Neural cell (in vitro differentiated cells): ENCODE measurements at regions not wholly inside any gene's neighbourhood (a gene's known extent, or its start where the extent isn't known, plus 50 kb on each side); places are given as distances from the start of the nearest gene placed in this dataset.

Experiments used
- H2AFZ ChIP-seq: fragments of 200-600, 300-800 bp; sonication (generic), shearing (Covaris generic); 2 replicates; pipeline ENCODE4 v1.6.0; 2014; ENCODE audit warnings: low read depth, mild to moderate bottlenecking, antibody characterized with exemption, low read length, moderate library complexity
- H3F3A ChIP-seq: fragments of 200-600 bp; shearing (Covaris generic); 2 replicates; pipeline ENCODE4 v1.6.1; 2016; ENCODE audit warnings: mild to moderate bottlenecking, moderate library complexity, mixed read lengths, antibody characterized with exemption, low read length; ENCODE audit not compliant: insufficient read depth, poor library complexity, severe bottlenecking
- H3K27ac ChIP-seq: fragments of 200-600, 300-800 bp; sonication (generic), shearing (Covaris generic); 2 replicates; pipeline ENCODE4 v1.5.1; 2014; ENCODE audit warnings: mild to moderate bottlenecking, low read length, moderate library complexity
- H3K27me3 ChIP-seq: fragments of 300-800, 200-600 bp; sonication (generic), shearing (Covaris generic); 2 replicates; pipeline ENCODE4 v1.6.0; 2014; ENCODE audit warnings: mild to moderate bottlenecking, low read depth, low read length, moderate library complexity; ENCODE audit not compliant: insufficient read depth
- H3K36me3 ChIP-seq: fragments of 300-800, 200-600 bp; sonication (generic), shearing (Covaris generic); 2 replicates; pipeline ENCODE4 v1.5.1; 2014; ENCODE audit warnings: mild to moderate bottlenecking, antibody characterized with exemption, low read length, moderate library complexity; ENCODE audit not compliant: insufficient read depth
- H3K4me2 ChIP-seq: fragments of 300-800, 200-600 bp; sonication (generic), shearing (Covaris generic); 2 replicates; pipeline ENCODE4 v1.6.0; 2014; ENCODE audit warnings: mild to moderate bottlenecking, low read length
- H3K4me3 ChIP-seq: fragments of 300-800, 200-600 bp; sonication (generic), shearing (Covaris generic); 2 replicates; pipeline ENCODE4 v1.5.1; 2014; ENCODE audit warnings: mild to moderate bottlenecking, low read length, moderate library complexity
- H3K79me2 ChIP-seq: fragments of 200-600 bp; shearing (Covaris generic); replicated peaks from 2 replicates; pipeline ENCODE4 v1.6.0; 2014; ENCODE audit warnings: mild to moderate bottlenecking, low read length, moderate library complexity; ENCODE audit not compliant: insufficient read depth
- H3K9ac ChIP-seq: fragments of 300-800, 200-600 bp; sonication (generic), shearing (Covaris generic); 2 replicates; pipeline ENCODE4 v1.6.1; 2016; ENCODE audit warnings: mild to moderate bottlenecking, low read length, mixed read lengths
- H3K9me2 ChIP-seq: fragments of 200-600 bp; shearing (Covaris generic); 2 replicates; pipeline ENCODE4 v1.6.1; 2016; ENCODE audit warnings: mild to moderate bottlenecking, low read length, mixed read lengths; ENCODE audit not compliant: insufficient read depth
- H3K9me3 ChIP-seq: fragments of 200-600, 300-800 bp; sonication (generic), shearing (Covaris generic); 2 replicates; pipeline ENCODE4 v1.6.1; 2016; ENCODE audit warnings: mild to moderate bottlenecking, mixed run types, low read length, moderate library complexity, mixed read lengths
- H4K20me1 ChIP-seq: fragments of 200-600 bp; shearing (Covaris generic); 2 replicates; pipeline ENCODE4 v1.6.1; 2016; ENCODE audit warnings: mild to moderate bottlenecking, mixed run types; ENCODE audit not compliant: insufficient read depth
- EP300 ChIP-seq: fragments of 450-650 bp; conservative IDR thresholded peaks from 2 replicates; pipeline ENCODE4 v1.6.1; 2014; ENCODE audit warnings: antibody characterized with exemption, mild to moderate bottlenecking, moderate library complexity; ENCODE audit not compliant: poor library complexity, severe bottlenecking
- EZH2 ChIP-seq: fragments of 200-600, 300-800 bp; shearing (Covaris generic), sonication (generic); IDR thresholded peaks from 2 replicates; pipeline ENCODE4 v1.6.1; 2014; ENCODE audit warnings: antibody characterized with exemption, low read length, borderline replicate concordance, mild to moderate bottlenecking; ENCODE audit not compliant: insufficient read depth, poor library complexity, severe bottlenecking
- MXI1 ChIP-seq: fragments of 450-650 bp; conservative IDR thresholded peaks from 2 replicates; pipeline ENCODE4 v1.6.1; 2014; ENCODE audit warnings: antibody characterized with exemption, mild to moderate bottlenecking; ENCODE audit not compliant: poor library complexity, severe bottlenecking
- POLR2AphosphoS5 ChIP-seq: IDR thresholded peaks from 2 replicates; pipeline ENCODE4 v1.6.1; 2012
- RAD21 ChIP-seq: fragments of 450-650 bp; conservative IDR thresholded peaks from 2 replicates; pipeline ENCODE4 v1.6.1; 2014; ENCODE audit warnings: antibody characterized with exemption, mild to moderate bottlenecking, moderate library complexity
- SMC3 ChIP-seq: fragments of 450-650 bp; conservative IDR thresholded peaks from 2 replicates; pipeline ENCODE4 v1.6.1; 2014; ENCODE audit warnings: antibody characterized with exemption, mild to moderate bottlenecking, moderate library complexity; ENCODE audit not compliant: poor library complexity
- TAF1 ChIP-seq: IDR thresholded peaks from 2 replicates; pipeline ENCODE4 v1.6.1; 2012; ENCODE audit warnings: low read depth
- TF ChIP-seq, protein P1 (sequence below): IDR thresholded peaks from 2 replicates; pipeline ENCODE4 v1.6.1; 2012; ENCODE audit warnings: borderline replicate concordance
- TF ChIP-seq, protein P2 (sequence below): fragments of 450-650 bp; IDR thresholded peaks from 2 replicates; pipeline ENCODE4 v1.5.1; 2014; ENCODE audit warnings: antibody characterized with exemption, mild to moderate bottlenecking, moderate library complexity; ENCODE audit not compliant: poor library complexity, severe bottlenecking

DNA sequence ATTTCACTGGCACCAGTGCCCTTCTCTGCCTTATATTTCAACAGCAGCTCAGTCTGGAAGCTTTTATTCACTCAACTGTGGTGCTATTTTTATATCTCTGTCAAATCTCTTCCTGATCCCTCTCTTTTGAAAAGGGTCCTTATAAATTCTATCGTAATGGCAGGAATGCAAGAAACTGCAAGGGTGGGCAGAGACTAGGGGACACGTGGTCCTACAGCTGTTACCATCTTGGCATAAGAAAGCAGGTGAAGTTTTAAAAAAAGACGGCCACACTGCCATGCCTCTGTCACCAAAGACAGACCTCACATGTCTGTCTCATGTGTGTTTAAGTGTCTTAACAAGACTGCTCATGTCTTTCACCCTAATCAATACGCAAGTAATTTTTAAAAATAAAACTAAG is 368.4 kb upstream of the CDH11 start:
- no peak for TF ChIP-seq MXI1
- Histone ChIP-seq H3K9me3 (no peaks in the 10 kb centered on the region), H2AFZ (no peak overlapping the region), H4K20me1 (no peaks in the 10 kb centered on the region), H3K9ac (no peak overlapping the region), H3K27ac (no peak overlapping the region), H3K36me3 (no peaks in the 10 kb centered on the region), H3K4me3 (no peak overlapping the region), H3K27me3 (no peaks in the 10 kb centered on the region), H3K4me2 (no peak overlapping the region), H3K79me2 (no peaks in the 10 kb centered on the region), H3F3A (no peaks in the 10 kb centered on the region), H3K9me2 (no peaks in the 10 kb centered on the region)

DNA sequence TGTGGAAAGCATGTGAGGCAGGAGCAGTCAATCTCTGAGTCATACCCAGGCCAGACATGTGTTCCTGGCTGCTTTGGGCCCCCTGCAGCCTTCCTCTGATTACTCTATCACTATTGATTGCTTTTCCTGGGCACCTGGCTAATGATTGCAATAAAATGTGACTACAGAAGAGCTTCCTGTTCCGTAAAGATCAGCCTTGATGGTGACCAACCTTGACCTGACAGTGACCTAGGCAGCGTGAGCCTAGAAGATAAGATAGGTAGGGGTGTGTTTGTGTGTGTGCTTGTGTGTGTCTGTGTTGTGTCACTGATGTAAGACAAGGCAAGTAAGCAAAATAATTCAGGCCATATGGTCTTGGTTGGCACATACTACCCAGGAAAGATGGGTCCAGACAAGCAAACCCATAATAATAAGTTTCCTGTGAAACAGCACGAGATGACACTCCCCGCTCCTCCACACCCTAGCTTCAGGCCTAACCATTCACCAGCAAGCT is 367.7 kb upstream of the CDH11 start:
- TF ChIP-seq, protein P1, sequence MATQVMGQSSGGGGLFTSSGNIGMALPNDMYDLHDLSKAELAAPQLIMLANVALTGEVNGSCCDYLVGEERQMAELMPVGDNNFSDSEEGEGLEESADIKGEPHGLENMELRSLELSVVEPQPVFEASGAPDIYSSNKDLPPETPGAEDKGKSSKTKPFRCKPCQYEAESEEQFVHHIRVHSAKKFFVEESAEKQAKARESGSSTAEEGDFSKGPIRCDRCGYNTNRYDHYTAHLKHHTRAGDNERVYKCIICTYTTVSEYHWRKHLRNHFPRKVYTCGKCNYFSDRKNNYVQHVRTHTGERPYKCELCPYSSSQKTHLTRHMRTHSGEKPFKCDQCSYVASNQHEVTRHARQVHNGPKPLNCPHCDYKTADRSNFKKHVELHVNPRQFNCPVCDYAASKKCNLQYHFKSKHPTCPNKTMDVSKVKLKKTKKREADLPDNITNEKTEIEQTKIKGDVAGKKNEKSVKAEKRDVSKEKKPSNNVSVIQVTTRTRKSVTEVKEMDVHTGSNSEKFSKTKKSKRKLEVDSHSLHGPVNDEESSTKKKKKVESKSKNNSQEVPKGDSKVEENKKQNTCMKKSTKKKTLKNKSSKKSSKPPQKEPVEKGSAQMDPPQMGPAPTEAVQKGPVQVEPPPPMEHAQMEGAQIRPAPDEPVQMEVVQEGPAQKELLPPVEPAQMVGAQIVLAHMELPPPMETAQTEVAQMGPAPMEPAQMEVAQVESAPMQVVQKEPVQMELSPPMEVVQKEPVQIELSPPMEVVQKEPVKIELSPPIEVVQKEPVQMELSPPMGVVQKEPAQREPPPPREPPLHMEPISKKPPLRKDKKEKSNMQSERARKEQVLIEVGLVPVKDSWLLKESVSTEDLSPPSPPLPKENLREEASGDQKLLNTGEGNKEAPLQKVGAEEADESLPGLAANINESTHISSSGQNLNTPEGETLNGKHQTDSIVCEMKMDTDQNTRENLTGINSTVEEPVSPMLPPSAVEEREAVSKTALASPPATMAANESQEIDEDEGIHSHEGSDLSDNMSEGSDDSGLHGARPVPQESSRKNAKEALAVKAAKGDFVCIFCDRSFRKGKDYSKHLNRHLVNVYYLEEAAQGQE, result no peak
- TF ChIP-seq EZH2, result no peak
- TF ChIP-seq TAF1, result no peak
- TF ChIP-seq RAD21, result no peak
- TF ChIP-seq, protein P2, sequence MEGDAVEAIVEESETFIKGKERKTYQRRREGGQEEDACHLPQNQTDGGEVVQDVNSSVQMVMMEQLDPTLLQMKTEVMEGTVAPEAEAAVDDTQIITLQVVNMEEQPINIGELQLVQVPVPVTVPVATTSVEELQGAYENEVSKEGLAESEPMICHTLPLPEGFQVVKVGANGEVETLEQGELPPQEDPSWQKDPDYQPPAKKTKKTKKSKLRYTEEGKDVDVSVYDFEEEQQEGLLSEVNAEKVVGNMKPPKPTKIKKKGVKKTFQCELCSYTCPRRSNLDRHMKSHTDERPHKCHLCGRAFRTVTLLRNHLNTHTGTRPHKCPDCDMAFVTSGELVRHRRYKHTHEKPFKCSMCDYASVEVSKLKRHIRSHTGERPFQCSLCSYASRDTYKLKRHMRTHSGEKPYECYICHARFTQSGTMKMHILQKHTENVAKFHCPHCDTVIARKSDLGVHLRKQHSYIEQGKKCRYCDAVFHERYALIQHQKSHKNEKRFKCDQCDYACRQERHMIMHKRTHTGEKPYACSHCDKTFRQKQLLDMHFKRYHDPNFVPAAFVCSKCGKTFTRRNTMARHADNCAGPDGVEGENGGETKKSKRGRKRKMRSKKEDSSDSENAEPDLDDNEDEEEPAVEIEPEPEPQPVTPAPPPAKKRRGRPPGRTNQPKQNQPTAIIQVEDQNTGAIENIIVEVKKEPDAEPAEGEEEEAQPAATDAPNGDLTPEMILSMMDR, result no peak
- TF ChIP-seq EP300, result no peak
- no peak for TF ChIP-seq POLR2AphosphoS5
- TF ChIP-seq SMC3, result no peak
- no peak for TF ChIP-seq MXI1
- Histone ChIP-seq H3F3A (no peaks in the 10 kb centered on the region), H3K27me3 (no peaks in the 10 kb centered on the region), H3K36me3 (no peaks in the 10 kb centered on the region), H4K20me1 (no peaks in the 10 kb centered on the region), H3K79me2 (no peaks in the 10 kb centered on the region), H3K9me3 (no peaks in the 10 kb centered on the region), H3K4me3 (no peak overlapping the region), H3K9me2 (no peaks in the 10 kb centered on the region), H3K4me2 (no peak overlapping the region), H2AFZ (no peak overlapping the region), H3K27ac (no peak overlapping the region), H3K9ac (no peak overlapping the region)

DNA sequence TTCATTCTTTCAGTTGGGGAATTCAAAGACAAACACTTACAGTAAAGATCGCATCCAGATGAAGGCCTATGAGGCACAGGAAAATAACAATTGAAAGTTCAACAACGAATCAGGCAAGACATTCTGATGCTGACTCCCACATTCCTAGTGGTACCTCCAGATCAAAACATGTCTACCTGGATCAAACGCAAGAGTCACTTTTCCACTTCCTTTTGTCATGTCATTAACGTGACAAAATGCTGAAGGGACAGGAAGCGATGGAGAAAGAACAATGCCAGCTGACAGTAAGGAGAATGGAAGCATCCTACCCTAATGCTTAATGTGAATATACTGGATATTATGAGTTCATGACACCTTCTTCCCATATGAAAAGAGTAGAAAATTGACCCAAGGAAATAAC is 365.4 kb upstream of the CDH11 start:
- Histone ChIP-seq H3K27ac (no peak overlapping the region), H2AFZ (no peak overlapping the region), H3K4me2 (no peak overlapping the region), H3K79me2 (no peaks in the 10 kb centered on the region), H3K36me3 (no peaks in the 10 kb centered on the region), H3K4me3 (no peak overlapping the region), H3F3A (no peaks in the 10 kb centered on the region), H3K9me2 (no peaks in the 10 kb centered on the region), H3K27me3 (no peaks in the 10 kb centered on the region), H4K20me1 (no peaks in the 10 kb centered on the region), H3K9me3 (no peaks in the 10 kb centered on the region), H3K9ac (no peak overlapping the region)
- TF ChIP-seq EZH2 (no peak), EP300 (peak; percentile 96), SMC3 (no peak), POLR2AphosphoS5 (peak; percentile 89), RAD21 (no peak)
- TF ChIP-seq, protein P2, result no peak
- TF ChIP-seq, protein P1, result peak; percentile 80
